Esophagus squamous epithelium (tissue), 5 donors: ENCODE measurements at regions not wholly inside any gene's neighbourhood (a gene's known extent, or its start where the extent isn't known, plus 50 kb on each side); places are given as distances from the start of the nearest gene placed in this dataset.

Source experiments
- DNase-seq: peaks from one replicate; lab custom pipeline; 2025; lab: John Stamatoyannopoulos, UW
- H3K27ac ChIP-seq, 4 donors: fragments of 200-600 bp; sonication (generic); one replicate each; pipeline ENCODE4 v1.5.1; 2016 to 2019; ENCODE audit warnings: mild to moderate bottlenecking in 1 of 4
- H3K27me3 ChIP-seq, 4 donors: fragments of 200-600 bp; sonication (generic); 1 replicate in 3 of 4; 2 replicates in 1 of 4; pipeline versions ENCODE4 v1.5.1 to v1.6.0; 2017 to 2021; ENCODE audit warnings: antibody characterized with exemption in 1 of 4
- H3K36me3 ChIP-seq, 3 donors: fragments of 200-600 bp; sonication (generic); one replicate each; pipeline ENCODE4 v1.5.1; 2016 to 2019
- H3K4me1 ChIP-seq, 3 donors: fragments of 200-600 bp; sonication (generic); one replicate each; pipeline ENCODE4 v1.5.1; 2017 to 2019
- H3K4me3 ChIP-seq, 4 donors: fragments of 200-600 bp; sonication (generic); 1 replicate in 3 of 4; 2 replicates in 1 of 4; pipeline ENCODE4 v1.5.1; 2016 to 2019; ENCODE audit warnings: mild to moderate bottlenecking in 2 of 4, moderate library complexity in 1 of 4
- H3K9me3 ChIP-seq, 3 donors: fragments of 200-600 bp; sonication (generic); one replicate each; pipeline ENCODE4 v1.5.1; 2016 to 2019
- CTCF ChIP-seq, 6 experiments: fragments of 450-650 bp in 4 of 6; fragments of 200-600 bp in 2 of 6; sonication (generic) in 2 of 6; IDR thresholded peaks; one replicate each; pipeline ENCODE4 v1.5.1; 2016 to 2019; ENCODE audit warnings: antibody characterized with exemption in 6 of 6, mild to moderate bottlenecking in 4 of 6, moderate library complexity in 4 of 6
- POLR2A ChIP-seq, 4 donors: fragments of 450-650 bp; IDR thresholded peaks; one replicate each; pipeline ENCODE4 v1.6.1; 2017; ENCODE audit warnings: antibody characterized with exemption in 4 of 4, mild to moderate bottlenecking in 4 of 4, moderate library complexity in 3 of 4
- WGBS, 2 donors: methylation state at CpG; one replicate each; pipeline ENCODE4 v1.1.5; 2018; 5-methylcytosine and 5-hydroxymethylcytosine counted together
- intact Hi-C: fragments of 100-400 bp; cut with DNase I; formaldehyde crosslinking; loops from one replicate; pipeline ENCODE4 v1.15.0; 2022
- donor health status: DM: yes; HTN: yes; CAD: no.

- Histone ChIP-seq H3K27ac (no peak overlapping the region), H3K36me3 (no peaks in the 10 kb centered on the region), H3K9me3 (no peaks in the 10 kb centered on the region), H3K4me1 (no peaks in the 10 kb centered on the region), H3K4me3 (no peak overlapping the region), H3K27me3 (no peaks in the 10 kb centered on the region)
- 62 to 63% methylated on average over 3 of the region's 3 CpGs for WGBS, 2 donors
- no peak for DNase-seq
- intact Hi-C loops, result no loop called here
- no peak for TF ChIP-seq POLR2A (IDR thresholded peaks at IDR 0.05)
- no peak for TF ChIP-seq CTCF (IDR thresholded peaks at IDR 0.05)
These were observed 622.4 kb downstream of the HTR1B start for GRCh38 chr6:76840865-76841264.

GRCh38 chr6:76840041-76840745 is 623.1 kb downstream of the HTR1B start:
- DNase-seq, result no peak
- TF ChIP-seq CTCF (IDR thresholded peaks at IDR 0.05), result no peak
- no peak for TF ChIP-seq POLR2A (IDR thresholded peaks at IDR 0.05)
- Histone ChIP-seq H3K9me3 (no peaks in the 10 kb centered on the region), H3K4me1 (no peaks in the 10 kb centered on the region), H3K36me3 (no peaks in the 10 kb centered on the region), H3K27me3 (no peaks in the 10 kb centered on the region), H3K27ac (no peak overlapping the region), H3K4me3 (no peak overlapping the region)
- intact Hi-C loops, result no loop called here
- WGBS, 2 donors, result 71 to 89% methylated on average over 3 of the region's 3 CpGs

GRCh38 chr6:76839505-76839904 is 623.8 kb downstream of the HTR1B start:
- H3K4me3 ChIP-seq, result no peak overlapping the region
- 72 to 81% methylated on average over 2 of the region's 2 CpGs for WGBS, 2 donors
- no peaks in the 10 kb centered on the region for H3K9me3 ChIP-seq
- intact Hi-C loops, result no loop called here
- no peak overlapping the region for H3K27ac ChIP-seq
- no peaks in the 10 kb centered on the region for H3K4me1 ChIP-seq
- no peak for TF ChIP-seq POLR2A (IDR thresholded peaks at IDR 0.05)
- no peak for TF ChIP-seq CTCF (IDR thresholded peaks at IDR 0.05)
- H3K27me3 ChIP-seq, result no peaks in the 10 kb centered on the region
- no peak for DNase-seq
- H3K36me3 ChIP-seq, result no peaks in the 10 kb centered on the region

GRCh38 chr6:76837564-76837963 is 625.7 kb downstream of the HTR1B start:
- intact Hi-C loops, result no loop called here
- DNase-seq, result no peak

More at GRCh38 chr6:76837564-76837963, 625.7 kb downstream of the HTR1B start:
- no peaks in the 10 kb centered on the region for H3K9me3 ChIP-seq
- no peak overlapping the region for H3K27ac ChIP-seq
- no peaks in the 10 kb centered on the region for H3K27me3 ChIP-seq
- no peaks in the 10 kb centered on the region for H3K4me1 ChIP-seq
- no peak overlapping the region for H3K4me3 ChIP-seq
- 60 to 65% methylated on average over 5 of the region's 5 CpGs for WGBS, 2 donors
- no peaks in the 10 kb centered on the region for H3K36me3 ChIP-seq
- no peak for TF ChIP-seq CTCF (IDR thresholded peaks at IDR 0.05)
- TF ChIP-seq POLR2A (IDR thresholded peaks at IDR 0.05), result no peak
